ENCODE measurements at regions not wholly inside any gene's neighbourhood (a gene's known extent, or its start where the extent isn't known, plus 50 kb on each side); places are given as distances from the start of the nearest gene placed in this dataset.

GRCh38 chr4:66275411-66276038 lies 605.2 kb upstream of the EPHA5 start:
- TF ChIP-seq EZH2 (IDR thresholded peaks at IDR 0.05; ENCODE audit: insufficient read depth, poor library complexity, severe bottlenecking) (no peak), EZH2phosphoT487 (IDR thresholded peaks at IDR 0.05; ENCODE audit: insufficient read depth, low read depth) (no peak)

Data from GM23248 (cell line).